ENCODE measurements at regions not wholly inside any gene's neighbourhood (a gene's known extent, or its start where the extent isn't known, plus 50 kb on each side); places are given as distances from the start of the nearest gene placed in this dataset.

DNA sequence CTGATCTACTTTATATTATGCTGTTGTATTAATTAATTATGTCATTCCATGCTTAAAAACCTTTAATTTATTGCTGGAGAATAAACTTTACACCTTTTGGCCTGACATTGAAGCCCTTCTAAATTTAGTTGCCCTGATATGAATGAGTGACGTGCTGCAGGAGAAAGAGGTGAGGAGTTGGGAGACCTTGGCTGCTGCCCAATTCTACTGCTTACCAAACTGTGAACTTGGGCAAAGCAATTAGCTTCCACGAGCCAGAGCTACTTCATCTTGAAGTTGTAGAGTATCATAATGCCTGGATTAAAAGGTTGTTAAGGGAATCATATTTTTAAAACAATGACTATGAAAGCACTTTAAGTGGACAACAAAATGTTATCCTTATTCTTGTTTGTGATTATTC lies 126.8 kb upstream of the DEPDC1 start:
- Mint-ChIP-seq H3K4me3 (no peak overlapping the region), H3K27ac (no peak overlapping the region), H3K36me3 (ENCODE audit: low read depth) (no peaks in the 10 kb centered on the region), H3K27me3 (ENCODE audit: insufficient read depth) (no peaks in the 10 kb centered on the region), H3K4me1 (no peaks in the 10 kb centered on the region), H3K9me3 (peaks cover 33% of the 10 kb centered on the region)
- no peak for DNase-seq
- H3K4me3 ChIP-seq (ENCODE audit: low read length), result no peak overlapping the region
- 83 to 91% methylated on average over 1 to 2 of the region's 2 CpGs for WGBS, 2 experiments (ENCODE audit: insufficient coverage in 1 of 2, insufficient read length in 1 of 2)
- peaks cover 30% of the 10 kb centered on the region for H3K9me3 ChIP-seq (ENCODE audit: control insufficient read depth, low read length)
- no peaks in the 10 kb centered on the region for H3K4me1 ChIP-seq (ENCODE audit: control insufficient read depth, insufficient read depth, low read length)
- no peak overlapping the region for H3K27ac ChIP-seq (ENCODE audit: low read depth, low read length)
- H3K36me3 ChIP-seq (ENCODE audit: control insufficient read depth, insufficient read depth, low read length), result no peaks in the 10 kb centered on the region
- H3K9ac ChIP-seq (ENCODE audit: extremely low read depth, low read length, poor library complexity, severe bottlenecking), result no peak overlapping the region
- TF ChIP-seq, protein P1, sequence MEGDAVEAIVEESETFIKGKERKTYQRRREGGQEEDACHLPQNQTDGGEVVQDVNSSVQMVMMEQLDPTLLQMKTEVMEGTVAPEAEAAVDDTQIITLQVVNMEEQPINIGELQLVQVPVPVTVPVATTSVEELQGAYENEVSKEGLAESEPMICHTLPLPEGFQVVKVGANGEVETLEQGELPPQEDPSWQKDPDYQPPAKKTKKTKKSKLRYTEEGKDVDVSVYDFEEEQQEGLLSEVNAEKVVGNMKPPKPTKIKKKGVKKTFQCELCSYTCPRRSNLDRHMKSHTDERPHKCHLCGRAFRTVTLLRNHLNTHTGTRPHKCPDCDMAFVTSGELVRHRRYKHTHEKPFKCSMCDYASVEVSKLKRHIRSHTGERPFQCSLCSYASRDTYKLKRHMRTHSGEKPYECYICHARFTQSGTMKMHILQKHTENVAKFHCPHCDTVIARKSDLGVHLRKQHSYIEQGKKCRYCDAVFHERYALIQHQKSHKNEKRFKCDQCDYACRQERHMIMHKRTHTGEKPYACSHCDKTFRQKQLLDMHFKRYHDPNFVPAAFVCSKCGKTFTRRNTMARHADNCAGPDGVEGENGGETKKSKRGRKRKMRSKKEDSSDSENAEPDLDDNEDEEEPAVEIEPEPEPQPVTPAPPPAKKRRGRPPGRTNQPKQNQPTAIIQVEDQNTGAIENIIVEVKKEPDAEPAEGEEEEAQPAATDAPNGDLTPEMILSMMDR (conservative IDR thresholded peaks at IDR 0.05), result no peak
- no peaks in the 10 kb centered on the region for H3K27me3 ChIP-seq (ENCODE audit: control insufficient read depth, insufficient read depth, low read length, poor library complexity, severe bottlenecking)

DNA sequence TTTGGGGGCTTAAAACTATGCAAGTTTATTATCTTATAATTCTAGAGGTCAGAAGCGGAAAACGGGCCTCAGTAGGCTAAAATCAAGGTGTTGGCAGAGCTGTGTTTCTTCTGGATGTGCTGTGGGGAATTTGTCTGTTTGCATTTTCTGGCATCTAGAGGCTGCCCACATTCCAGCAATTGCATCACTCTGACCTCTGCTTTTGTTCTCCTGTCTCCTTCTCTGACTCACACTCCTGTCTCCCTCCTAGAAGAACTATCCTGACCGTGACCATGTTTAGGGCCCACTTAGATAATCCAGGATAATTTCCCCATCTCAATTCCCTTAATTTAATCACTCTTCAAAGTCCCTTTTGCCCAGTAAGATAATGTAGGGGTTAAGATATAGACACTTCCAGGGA lies 127.4 kb upstream of the DEPDC1 start:
- Mint-ChIP-seq H3K4me3 (no peak overlapping the region), H3K27me3 (ENCODE audit: insufficient read depth) (no peaks in the 10 kb centered on the region), H3K36me3 (ENCODE audit: low read depth) (no peaks in the 10 kb centered on the region), H3K27ac (no peak overlapping the region), H3K4me1 (no peaks in the 10 kb centered on the region), H3K9me3 (peaks cover 28% of the 10 kb centered on the region)
- no peaks in the 10 kb centered on the region for H3K36me3 ChIP-seq (ENCODE audit: control insufficient read depth, insufficient read depth, low read length)
- no peak overlapping the region for H3K9ac ChIP-seq (ENCODE audit: extremely low read depth, low read length, poor library complexity, severe bottlenecking)
- H3K27ac ChIP-seq (ENCODE audit: low read depth, low read length), result peak overlapping the region; percentile 14
- no peak for DNase-seq
- 88% methylated on average over 3 of the region's 3 CpGs; no CpG with 5 or more reads in 1 of the 2 experiments for WGBS, 2 experiments (ENCODE audit: insufficient coverage in 1 of 2, insufficient read length in 1 of 2)
- H3K4me3 ChIP-seq (ENCODE audit: low read length), result no peak overlapping the region
- no peaks in the 10 kb centered on the region for H3K4me1 ChIP-seq (ENCODE audit: control insufficient read depth, insufficient read depth, low read length)
- TF ChIP-seq, protein P1 (conservative IDR thresholded peaks at IDR 0.05), result no peak
- peaks cover 30% of the 10 kb centered on the region for H3K9me3 ChIP-seq (ENCODE audit: control insufficient read depth, low read length)
- no peaks in the 10 kb centered on the region for H3K27me3 ChIP-seq (ENCODE audit: control insufficient read depth, insufficient read depth, low read length, poor library complexity, severe bottlenecking)

DNA sequence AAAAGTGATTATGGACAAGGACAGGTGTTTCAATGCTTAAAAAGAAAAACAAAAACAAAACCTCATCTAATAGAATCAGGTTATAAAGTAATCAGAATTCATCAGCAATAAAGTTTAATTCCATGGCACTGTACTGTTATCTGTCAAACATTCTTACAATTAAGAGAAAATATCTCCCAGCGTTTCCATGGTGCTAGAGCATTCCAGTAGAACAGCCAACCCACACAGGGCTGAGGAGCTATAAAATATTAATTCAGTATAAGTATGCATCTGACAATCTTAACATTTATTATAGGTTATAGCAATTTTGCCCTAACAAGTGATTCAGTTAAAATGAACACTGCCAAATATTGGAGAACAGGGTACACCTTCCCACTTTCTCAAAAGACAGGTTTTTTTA lies 128.7 kb upstream of the DEPDC1 start:
- H3K9me3 ChIP-seq (ENCODE audit: control insufficient read depth, low read length), result peaks cover 18% of the 10 kb centered on the region
- H3K36me3 ChIP-seq (ENCODE audit: control insufficient read depth, insufficient read depth, low read length), result no peaks in the 10 kb centered on the region
- 63% methylated on average over 1 of the region's 1 CpG; no CpG with 5 or more reads in 1 of the 2 experiments for WGBS, 2 experiments (ENCODE audit: insufficient coverage in 1 of 2, insufficient read length in 1 of 2)
- Mint-ChIP-seq H3K27ac (no peak overlapping the region), H3K27me3 (ENCODE audit: insufficient read depth) (no peaks in the 10 kb centered on the region), H3K4me1 (no peaks in the 10 kb centered on the region), H3K9me3 (peaks cover 14% of the 10 kb centered on the region), H3K4me3 (no peak overlapping the region), H3K36me3 (ENCODE audit: low read depth) (no peaks in the 10 kb centered on the region)
- H3K4me1 ChIP-seq (ENCODE audit: control insufficient read depth, insufficient read depth, low read length), result no peaks in the 10 kb centered on the region
- H3K4me3 ChIP-seq (ENCODE audit: low read length), result no peak overlapping the region
- H3K27me3 ChIP-seq (ENCODE audit: control insufficient read depth, insufficient read depth, low read length, poor library complexity, severe bottlenecking), result no peaks in the 10 kb centered on the region
- H3K9ac ChIP-seq (ENCODE audit: extremely low read depth, low read length, poor library complexity, severe bottlenecking), result no peak overlapping the region
- TF ChIP-seq, protein P1 (conservative IDR thresholded peaks at IDR 0.05), result no peak
- no peak overlapping the region for H3K27ac ChIP-seq (ENCODE audit: low read depth, low read length)
- DNase-seq, result no peak

All from endodermal cell (in vitro differentiated cells).